SU-DHL-6 (cell line): ENCODE measurements at regions not wholly inside any gene's neighbourhood (a gene's known extent, or its start where the extent isn't known, plus 50 kb on each side); places are given as distances from the start of the nearest gene placed in this dataset.

Experiments
- H2AFZ ChIP-seq: fragments of 200-600 bp; sonication (generic); 2 replicates; pipeline ENCODE4 v1.6.1; 2014; ENCODE audit warnings: low read depth, mild to moderate bottlenecking, moderate library complexity, mixed read lengths, antibody characterized with exemption, low read length; ENCODE audit not compliant: severe bottlenecking
- H3F3A ChIP-seq: fragments of 200-600 bp; shearing (Covaris generic); 2 replicates; pipeline ENCODE4 v1.6.0; 2016; ENCODE audit warnings: antibody characterized with exemption, mild to moderate bottlenecking; ENCODE audit not compliant: insufficient read depth
- H3K27ac ChIP-seq: fragments of 200-600 bp; sonication (generic); 2 replicates; pipeline ENCODE4 v1.5.1; 2016; ENCODE audit warnings: low read depth, mild to moderate bottlenecking, low read length, moderate library complexity, mixed read lengths
- H3K27me3 ChIP-seq: fragments of 200-600 bp; sonication (generic), shearing (Covaris generic); 2 replicates; pipeline ENCODE4 v1.6.0; 2014; ENCODE audit warnings: mild to moderate bottlenecking, low read length
- H3K36me3 ChIP-seq: fragments of 200-600 bp; sonication (generic); 2 replicates; pipeline ENCODE4 v1.6.1; 2014; ENCODE audit warnings: mild to moderate bottlenecking, low read length, mixed read lengths
- H3K4me2 ChIP-seq: fragments of 300-600, 200-600 bp; shearing (Covaris generic), sonication (generic); 2 replicates; pipeline ENCODE4 v1.6.0; 2014; ENCODE audit warnings: low read length, low read depth, mild to moderate bottlenecking; ENCODE audit not compliant: poor library complexity, severe bottlenecking
- H3K4me3 ChIP-seq: fragments of 200-600 bp; sonication (generic); 2 replicates; pipeline ENCODE4 v1.5.1; 2014; ENCODE audit warnings: antibody characterized with exemption, low read length, mild to moderate bottlenecking, mixed read lengths; ENCODE audit not compliant: insufficient read depth, poor library complexity, severe bottlenecking
- H3K79me2 ChIP-seq: fragments of 200-600 bp; sonication (generic); 2 replicates; pipeline ENCODE4 v1.6.1; 2014; ENCODE audit warnings: mild to moderate bottlenecking, low read length, moderate library complexity; ENCODE audit not compliant: insufficient read depth
- H3K9ac ChIP-seq: fragments of 200-600 bp; sonication (generic); 2 replicates; pipeline ENCODE4 v1.7.0; 2014; ENCODE audit warnings: mild to moderate bottlenecking, low read length
- H3K9me2 ChIP-seq: fragments of 200-600 bp; sonication (generic); replicated peaks from 2 replicates; pipeline ENCODE4 v1.6.1; 2014; ENCODE audit warnings: low read length; ENCODE audit not compliant: insufficient read depth
- H3K9me3 ChIP-seq: fragments of 200-600 bp; sonication (generic); 2 replicates; pipeline ENCODE4 v1.6.1; 2014; ENCODE audit warnings: low read length, mixed read lengths; ENCODE audit not compliant: insufficient read depth
- H4K20me1 ChIP-seq: fragments of 200-600 bp; sonication (generic); 2 replicates; pipeline ENCODE4 v1.6.1; 2014; ENCODE audit warnings: low read depth, mild to moderate bottlenecking, antibody characterized with exemption, low read length, moderate library complexity, mixed read lengths
- CTCF ChIP-seq: fragments of 200-600 bp; sonication (generic); IDR thresholded peaks from one replicate; pipeline ENCODE4 v1.5.1; 2017; ENCODE audit warnings: antibody characterized with exemption, mild to moderate bottlenecking, low read length, moderate library complexity; ENCODE audit not compliant: insufficient read depth, poor library complexity, severe bottlenecking
- EZH2phosphoT487 ChIP-seq: fragments of 200-600 bp; sonication (generic), shearing (Covaris generic); conservative IDR thresholded peaks from 2 replicates; pipeline ENCODE4 v1.6.1; 2018; ENCODE audit warnings: mild to moderate bottlenecking, antibody characterized with exemption, low read length, moderate library complexity, mixed read lengths

- Histone ChIP-seq H3K79me2 (no peaks in the 10 kb centered on the region), H3K4me3 (no peak overlapping the region), H4K20me1 (no peaks in the 10 kb centered on the region), H3K27me3 (no peaks in the 10 kb centered on the region), H3K9me3 (no peaks in the 10 kb centered on the region), H3F3A (no peaks in the 10 kb centered on the region), H3K36me3 (no peaks in the 10 kb centered on the region), H3K4me2 (no peak overlapping the region), H3K9ac (no peak overlapping the region), H3K9me2 (no peaks in the 10 kb centered on the region), H3K27ac (no peak overlapping the region), H2AFZ (no peak overlapping the region)
- TF ChIP-seq EZH2phosphoT487 (no peak), CTCF (no peak)
These were observed 292.6 kb upstream of the MGMT start for GRCh38 chr10:129174232-129175014.

- H3K9ac ChIP-seq: no peak overlapping the region
- no peaks in the 10 kb centered on the region for H3F3A ChIP-seq
- no peaks in the 10 kb centered on the region for H3K9me2 ChIP-seq
- no peaks in the 10 kb centered on the region for H4K20me1 ChIP-seq
- H3K27ac ChIP-seq: no peak overlapping the region
- no peak overlapping the region for H2AFZ ChIP-seq
- TF ChIP-seq EZH2phosphoT487: no peak
- TF ChIP-seq CTCF: no peak
- no peaks in the 10 kb centered on the region for H3K79me2 ChIP-seq
- H3K36me3 ChIP-seq: no peaks in the 10 kb centered on the region
- H3K4me3 ChIP-seq: no peak overlapping the region
- H3K27me3 ChIP-seq: no peaks in the 10 kb centered on the region
- H3K9me3 ChIP-seq: no peaks in the 10 kb centered on the region
- no peak overlapping the region for H3K4me2 ChIP-seq
These were observed 287.6 kb upstream of the MGMT start for GRCh38 chr10:129179245-129179971.

- Histone ChIP-seq H3K9me2 (no peaks in the 10 kb centered on the region), H3K36me3 (no peaks in the 10 kb centered on the region), H3K27ac (no peak overlapping the region), H3K4me2 (no peak overlapping the region), H3K4me3 (no peak overlapping the region), H2AFZ (no peak overlapping the region), H4K20me1 (no peaks in the 10 kb centered on the region), H3K9ac (no peak overlapping the region), H3F3A (no peaks in the 10 kb centered on the region), H3K9me3 (no peaks in the 10 kb centered on the region), H3K79me2 (no peaks in the 10 kb centered on the region), H3K27me3 (no peaks in the 10 kb centered on the region)
- TF ChIP-seq CTCF: no peak
- no peak for TF ChIP-seq EZH2phosphoT487
These were observed 286.9 kb upstream of the MGMT start for GRCh38 chr10:129179972-129180678.
